Kidney (tissue), 13 donors: ENCODE measurements at regions not wholly inside any gene's neighbourhood (a gene's known extent, or its start where the extent isn't known, plus 50 kb on each side); places are given as distances from the start of the nearest gene placed in this dataset.

ENCODE experiments used
- DNase-seq, 5 donors: peaks; one replicate each; pipeline ENCODE4 v3.0.0-alpha.2; 2013 to 2020
- FAIRE-seq: peaks from 2 replicates; lab custom pipeline; 2012; peaks lifted over from hg19 to GRCh38; lab: Jason Lieb, UNC
- H3K27ac ChIP-seq, 2 donors: one replicate each; pipeline ENCODE4 v1.7.0; 2013; ENCODE audit warnings: low read depth in 2 of 2, low read length in 2 of 2, inconsistent platforms in 1 of 2
- H3K27me3 ChIP-seq: one replicate; pipeline ENCODE4 v1.7.1; 2013; ENCODE audit warnings: low read length, inconsistent platforms; ENCODE audit not compliant: control insufficient read depth, insufficient read depth
- H3K36me3 ChIP-seq, 3 donors: one replicate each; pipeline versions ENCODE4 v1.7.0 to v1.7.1; 2013; ENCODE audit warnings: low read length in 3 of 3, control low read depth in 1 of 3, inconsistent platforms in 1 of 3; ENCODE audit not compliant: insufficient read depth in 3 of 3, control insufficient read depth in 2 of 3
- H3K4me1 ChIP-seq, 3 donors: one replicate each; pipeline versions ENCODE4 v1.7.0 to v1.7.1; 2013; ENCODE audit warnings: low read length in 3 of 3, inconsistent platforms in 1 of 3, low read depth in 1 of 3; ENCODE audit not compliant: control insufficient read depth in 2 of 3, insufficient read depth in 2 of 3
- H3K4me3 ChIP-seq, 3 donors: one replicate each; pipeline versions ENCODE4 v1.7.0 to v1.8.1; 2013; ENCODE audit warnings: low read length in 3 of 3, control low read depth in 1 of 3, inconsistent platforms in 1 of 3
- H3K9ac ChIP-seq, 3 donors: one replicate each; pipeline versions ENCODE4 v1.7.0 to v1.7.1; 2013; ENCODE audit warnings: low read length in 3 of 3, control low read depth in 1 of 3, inconsistent platforms in 1 of 3
- H3K9me3 ChIP-seq, 3 donors: one replicate each; pipeline versions ENCODE4 v1.7.0 to v1.7.1; 2013; ENCODE audit warnings: low read length in 3 of 3, control low read depth in 1 of 3, inconsistent platforms in 1 of 3; ENCODE audit not compliant: control insufficient read depth in 2 of 3, insufficient read depth in 1 of 3
- CTCF ChIP-seq: IDR thresholded peaks from 3 replicates; pipeline ENCODE4 v1.5.1; 2012; ENCODE audit warnings: mild to moderate bottlenecking, moderate library complexity, borderline replicate concordance; ENCODE audit not compliant: insufficient read depth; ENCODE audit errors: extremely low read depth
- intact Hi-C: fragments of 100-400 bp; cut with DNase I; formaldehyde crosslinking; loops from one replicate; pipeline ENCODE4 v1.11.1; 2022
- donor health status: control.
- donor health status: control.
- donor health status: control.
- donor health status: control.
- donor health status: control.
- donor health status: DM: yes; HTN: yes; CAD: no.
- donor health status: Normal renal cell carcinoma (clear cell type).

GRCh38 chr2:157150747-157151146 is 106.8 kb upstream of the GALNT5 start:
- no peak for TF ChIP-seq CTCF
- no peak overlapping the region for H3K9ac ChIP-seq
- no peaks in the 10 kb centered on the region for H3K27me3 ChIP-seq
- no peaks in the 10 kb centered on the region for H3K4me1 ChIP-seq
- no peaks in the 10 kb centered on the region for H3K9me3 ChIP-seq
- H3K4me3 ChIP-seq: no peak overlapping the region
- H3K36me3 ChIP-seq: no peaks in the 10 kb centered on the region
- intact Hi-C loops: no loop called here
- DNase-seq (no peak), FAIRE-seq (no peak)
- no peak overlapping the region for H3K27ac ChIP-seq

GRCh38 chr2:157152362-157152761 is 105.1 kb upstream of the GALNT5 start:
- no peak overlapping the region for H3K4me3 ChIP-seq
- no peaks in the 10 kb centered on the region for H3K9me3 ChIP-seq
- H3K27ac ChIP-seq: no peak overlapping the region
- intact Hi-C loops: no loop called here
- FAIRE-seq (no peak), DNase-seq (no peak)
- H3K4me1 ChIP-seq: no peaks in the 10 kb centered on the region
- H3K9ac ChIP-seq: no peak overlapping the region
- no peaks in the 10 kb centered on the region for H3K27me3 ChIP-seq
- no peaks in the 10 kb centered on the region for H3K36me3 ChIP-seq
- TF ChIP-seq CTCF: no peak

- H3K36me3 ChIP-seq: no peaks in the 10 kb centered on the region
- no peak overlapping the region for H3K4me3 ChIP-seq
- intact Hi-C loops: no loop called here
- no peak for FAIRE-seq
- no peak for DNase-seq
- H3K27ac ChIP-seq: no peak overlapping the region
- H3K9ac ChIP-seq: no peak overlapping the region
- no peaks in the 10 kb centered on the region for H3K4me1 ChIP-seq
- no peaks in the 10 kb centered on the region for H3K27me3 ChIP-seq
- H3K9me3 ChIP-seq: no peaks in the 10 kb centered on the region
- no peak for TF ChIP-seq CTCF
Observed at GRCh38 chr2:157155992-157156391, 101.5 kb upstream of the GALNT5 start.

- Histone ChIP-seq H3K36me3 (no peaks in the 10 kb centered on the region), H3K4me1 (no peaks in the 10 kb centered on the region), H3K4me3 (no peak overlapping the region), H3K9me3 (no peaks in the 10 kb centered on the region), H3K27ac (no peak overlapping the region), H3K27me3 (no peaks in the 10 kb centered on the region), H3K9ac (no peak overlapping the region)
- TF ChIP-seq CTCF: no peak
- FAIRE-seq (no peak), DNase-seq (no peak)
- intact Hi-C loops: no loop called here
Observed at GRCh38 chr2:157158111-157158510, 99.4 kb upstream of the GALNT5 start.
